GM12878 (cell line): ENCODE measurements at regions not wholly inside any gene's neighbourhood (a gene's known extent, or its start where the extent isn't known, plus 50 kb on each side); places are given as distances from the start of the nearest gene placed in this dataset.
"Not testable (repeated sequence)": the region's sequence is repeated elsewhere in the genome, so short reads cannot be mapped to it uniquely, and the experiment has no call there.

Experiments used
- ATAC-seq: fragments of 200-7000 bp; cut with Tn5 transposase; 3 replicates; pipeline ENCODE4 v1.9.1; 2020; ENCODE audit warnings: mild to moderate bottlenecking, moderate library complexity
- BruUV-seq: library from RNA; stranded (reverse); fragments of 400-500 nt; replicated peaks from 2 replicates; lab custom pipeline; 2021; lab: Mats Ljungman, UMichigan
- CTCF ChIA-PET: fragments of 300-600 bp; sonication (Branson Sonifier 250); formaldehyde crosslinking; extraction: SDS; loops from one replicate; lab custom pipeline; 2021; ENCODE audit warnings: inconsistent platforms; lab: Yijun Ruan, JAX
- POLR2A ChIA-PET: fragments of 350-600 bp; formaldehyde crosslinking; extraction: SDS; loops from one replicate; lab custom pipeline; 2021; ENCODE audit warnings: inconsistent platforms; lab: Charles Lee
- RAD21 ChIA-PET: fragments of 300-600 bp; sonication (Branson Sonifier 250); formaldehyde crosslinking; loops from one replicate; lab custom pipeline; 2023; ENCODE audit warnings: antibody characterized with exemption; ENCODE audit not compliant: unreplicated experiment; lab: Charles Lee
- SMC1A ChIA-PET: fragments of 300-600 bp; sonication (Branson Sonifier 250); formaldehyde crosslinking; loops from one replicate; lab custom pipeline; 2023; ENCODE audit not compliant: unreplicated experiment, uncharacterized antibody; lab: Charles Lee
- DNase-seq: peaks from one replicate; pipeline ENCODE4 v3.0.0-alpha.2; 2011; ENCODE audit warnings: low read depth, low spot score
- FAIRE-seq: peaks from 3 replicates; lab custom pipeline; 2011; peaks lifted over from hg19 to GRCh38; lab: Jason Lieb, UNC
- H2AFZ ChIP-seq: 2 replicates; pipeline ENCODE4 v1.6.0; 2011; ENCODE audit warnings: low read depth, low read length, control low read depth; ENCODE audit not compliant: control insufficient read depth
- H3K27ac ChIP-seq: 2 replicates; pipeline ENCODE4 v1.5.1; 2011; ENCODE audit warnings: control low read depth; ENCODE audit not compliant: control insufficient read depth, insufficient read depth
- H3K27me3 ChIP-seq, 2 experiments: replicated peaks in 1 of 2; 2 replicates each; pipeline versions ENCODE4 v1.6.0 to v1.6.1; 2011; ENCODE audit warnings: low read length in 1 of 2; ENCODE audit not compliant: control insufficient read depth in 2 of 2, insufficient read depth in 2 of 2
- H3K36me3 ChIP-seq, 2 experiments: 2 replicates each; pipeline ENCODE4 v1.5.1; 2011; ENCODE audit warnings: low read length in 1 of 2; ENCODE audit not compliant: control insufficient read depth in 2 of 2, insufficient read depth in 2 of 2
- H3K4me1 ChIP-seq: 2 replicates; pipeline ENCODE4 v1.6.1; 2011; ENCODE audit warnings: mild to moderate bottlenecking, low read length, moderate library complexity, mixed read lengths; ENCODE audit not compliant: control insufficient read depth, insufficient read depth
- H3K4me2 ChIP-seq: 2 replicates; pipeline ENCODE4 v1.6.0; 2011; ENCODE audit warnings: control low read depth; ENCODE audit not compliant: control insufficient read depth, insufficient read depth
- H3K4me3 ChIP-seq: fragments of 200-600 bp; sonication (generic); 2 replicates; pipeline ENCODE4 v1.5.1; 2016
- H3K79me2 ChIP-seq: 2 replicates; pipeline ENCODE4 v1.6.0; 2011; ENCODE audit warnings: low read length; ENCODE audit not compliant: control insufficient read depth, insufficient read depth
- H3K9ac ChIP-seq: 2 replicates; pipeline ENCODE4 v1.8.0; 2011; ENCODE audit warnings: low read length, control low read depth, mixed read lengths; ENCODE audit not compliant: control insufficient read depth, insufficient read depth
- H3K9me3 ChIP-seq: replicated peaks from 3 replicates; pipeline ENCODE4 v1.5.1; 2011; ENCODE audit warnings: mild to moderate bottlenecking, low read length; ENCODE audit not compliant: control insufficient read depth, insufficient read depth
- H4K20me1 ChIP-seq: 2 replicates; pipeline ENCODE4 v1.6.0; 2011; ENCODE audit not compliant: control insufficient read depth, insufficient read depth
- KAT2A ChIP-seq: conservative IDR thresholded peaks from 2 replicates; pipeline ENCODE4 v1.6.1; 2011; ENCODE audit warnings: low read depth, low read length; ENCODE audit not compliant: control insufficient read depth
- ZNF687 ChIP-seq: fragments of 450-650 bp; IDR thresholded peaks from 2 replicates; pipeline ENCODE4 v1.6.1; 2017; ENCODE audit warnings: mild to moderate bottlenecking, moderate library complexity
- WGBS: methylation state at CpG from one replicate; pipeline ENCODE4 v1.1.6; 2016; ENCODE audit warnings: low lambda C conversion rate; ENCODE audit not compliant: insufficient replicate concordance, insufficient coverage; ENCODE audit errors: missing lambda C conversion rate; 5-methylcytosine and 5-hydroxymethylcytosine counted together
- in situ Hi-C: fragments of 300-500 bp; cut with MboI; formaldehyde crosslinking; loops from 9 replicates; pipeline ENCODE4 v1.14.3; 2018; ENCODE audit warnings: mixed read lengths
- intact Hi-C: fragments of 100-400 bp; cut with micrococcal nuclease; formaldehyde crosslinking; loops from one replicate; pipeline ENCODE4 v1.14.2; 2022; ENCODE audit not compliant: unreplicated experiment
- TF ChIP-seq, protein P1 (sequence below): IDR thresholded peaks from 2 replicates; pipeline ENCODE4 v1.6.1; 2012; ENCODE audit warnings: low read length, inconsistent platforms

GRCh38 chr5:163165277-163165676 lies 272.1 kb upstream of the CCNG1 start (continued):
- no peak for TF ChIP-seq ZNF687
- TF ChIP-seq KAT2A: no peak
- TF ChIP-seq, protein P1, sequence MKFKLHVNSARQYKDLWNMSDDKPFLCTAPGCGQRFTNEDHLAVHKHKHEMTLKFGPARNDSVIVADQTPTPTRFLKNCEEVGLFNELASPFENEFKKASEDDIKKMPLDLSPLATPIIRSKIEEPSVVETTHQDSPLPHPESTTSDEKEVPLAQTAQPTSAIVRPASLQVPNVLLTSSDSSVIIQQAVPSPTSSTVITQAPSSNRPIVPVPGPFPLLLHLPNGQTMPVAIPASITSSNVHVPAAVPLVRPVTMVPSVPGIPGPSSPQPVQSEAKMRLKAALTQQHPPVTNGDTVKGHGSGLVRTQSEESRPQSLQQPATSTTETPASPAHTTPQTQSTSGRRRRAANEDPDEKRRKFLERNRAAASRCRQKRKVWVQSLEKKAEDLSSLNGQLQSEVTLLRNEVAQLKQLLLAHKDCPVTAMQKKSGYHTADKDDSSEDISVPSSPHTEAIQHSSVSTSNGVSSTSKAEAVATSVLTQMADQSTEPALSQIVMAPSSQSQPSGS: no peak

GRCh38 chr5:163170161-163170560 lies 267.2 kb upstream of the CCNG1 start:
- ATAC-seq, H3K4me1 ChIP-seq, H3K4me3 ChIP-seq, H3K27me3 ChIP-seq, CTCF ChIA-PET, in situ Hi-C loops, SMC1A ChIA-PET, BruUV-seq, H3K79me2 ChIP-seq, H3K36me3 ChIP-seq, H2AFZ ChIP-seq, H3K9ac ChIP-seq, FAIRE-seq, DNase-seq, RAD21 ChIA-PET, H4K20me1 ChIP-seq, H3K27ac ChIP-seq, H3K4me2 ChIP-seq, POLR2A ChIA-PET, intact Hi-C loops, H3K9me3 ChIP-seq: not testable (repeated sequence)
- 44% methylated on average over 3 of the region's 3 CpGs for WGBS
